ENCODE measurements at regions not wholly inside any gene's neighbourhood (a gene's known extent, or its start where the extent isn't known, plus 50 kb on each side); places are given as distances from the start of the nearest gene placed in this dataset.

DNA sequence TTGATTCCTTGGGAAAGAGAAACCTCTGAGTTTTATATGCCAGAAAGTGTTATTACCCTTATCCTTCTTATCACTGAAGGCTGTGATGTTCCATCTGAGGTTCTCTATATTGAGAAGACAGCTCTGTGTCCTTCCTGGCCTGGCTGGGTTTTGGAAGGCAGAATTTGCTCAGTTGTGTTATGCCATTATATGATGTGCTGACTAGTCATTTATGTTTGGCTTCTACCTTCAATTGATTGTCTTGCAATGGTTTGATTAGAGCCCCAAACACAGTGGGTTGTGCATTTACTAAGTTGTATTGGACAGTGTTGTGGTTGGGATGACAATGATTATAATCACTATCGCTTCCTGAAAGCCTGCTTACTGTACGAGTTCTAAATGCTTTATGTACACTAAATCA, 265.7 kb downstream of the SNAPC1 start:
- Histone ChIP-seq H3K36me3 (ENCODE audit: control insufficient read depth in 4 of 4, insufficient read depth in 3 of 4, low read depth in 1 of 4, low read length in 3 of 4) (no peaks in the 10 kb centered on the region), H3K27ac (ENCODE audit: low read depth in 1 of 2, low read length in 2 of 2) (no peak overlapping the region), H3K9ac (ENCODE audit: low read depth in 1 of 2, low read length in 2 of 2) (no peak overlapping the region), H3K4me3 (ENCODE audit: low read depth in 1 of 3, low read length in 3 of 3) (no peak overlapping the region), H3K9me3 (ENCODE audit: control insufficient read depth in 4 of 4, low read length in 3 of 4) (no peaks in the 10 kb centered on the region), H3K4me1 (ENCODE audit: control insufficient read depth in 4 of 4, insufficient read depth in 4 of 4, low read length in 3 of 4) (no peaks in the 10 kb centered on the region), H3K27me3 (ENCODE audit: control insufficient read depth in 4 of 4, insufficient read depth in 4 of 4, low read length in 3 of 4) (peaks cover 0 to 2% (median under 1%) of the 10 kb centered on the region in 4 donors)
- TF ChIP-seq GABPA (IDR thresholded peaks at IDR 0.05 in 1 of 2, conservative IDR thresholded peaks at IDR 0.05 in 1 of 2) (no peak), ATF3 (IDR thresholded peaks at IDR 0.05) (no peak), HNF4G (IDR thresholded peaks at IDR 0.05) (no peak), JUND (IDR thresholded peaks at IDR 0.05) (no peak), FOXA1 (IDR thresholded peaks at IDR 0.05) (no peak), EGR1 (IDR thresholded peaks at IDR 0.05; ENCODE audit: low read depth in 2 of 2) (no peak), TAF1 (conservative IDR thresholded peaks at IDR 0.05) (no peak), FOXA2 (IDR thresholded peaks at IDR 0.05) (no peak), NR2F2 (IDR thresholded peaks at IDR 0.05) (no peak), RAD21 (IDR thresholded peaks at IDR 0.05) (no peak), SP1 (IDR thresholded peaks at IDR 0.05) (no peak), RXRA (IDR thresholded peaks at IDR 0.05) (no peak), HNF4A (conservative IDR thresholded peaks at IDR 0.05) (no peak), YY1 (IDR thresholded peaks at IDR 0.05) (no peak), REST (IDR thresholded peaks at IDR 0.05) (no peak)
- TF ChIP-seq, protein P1, sequence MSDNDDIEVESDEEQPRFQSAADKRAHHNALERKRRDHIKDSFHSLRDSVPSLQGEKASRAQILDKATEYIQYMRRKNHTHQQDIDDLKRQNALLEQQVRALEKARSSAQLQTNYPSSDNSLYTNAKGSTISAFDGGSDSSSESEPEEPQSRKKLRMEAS (IDR thresholded peaks at IDR 0.05), result no peak
- TF ChIP-seq, protein P2, sequence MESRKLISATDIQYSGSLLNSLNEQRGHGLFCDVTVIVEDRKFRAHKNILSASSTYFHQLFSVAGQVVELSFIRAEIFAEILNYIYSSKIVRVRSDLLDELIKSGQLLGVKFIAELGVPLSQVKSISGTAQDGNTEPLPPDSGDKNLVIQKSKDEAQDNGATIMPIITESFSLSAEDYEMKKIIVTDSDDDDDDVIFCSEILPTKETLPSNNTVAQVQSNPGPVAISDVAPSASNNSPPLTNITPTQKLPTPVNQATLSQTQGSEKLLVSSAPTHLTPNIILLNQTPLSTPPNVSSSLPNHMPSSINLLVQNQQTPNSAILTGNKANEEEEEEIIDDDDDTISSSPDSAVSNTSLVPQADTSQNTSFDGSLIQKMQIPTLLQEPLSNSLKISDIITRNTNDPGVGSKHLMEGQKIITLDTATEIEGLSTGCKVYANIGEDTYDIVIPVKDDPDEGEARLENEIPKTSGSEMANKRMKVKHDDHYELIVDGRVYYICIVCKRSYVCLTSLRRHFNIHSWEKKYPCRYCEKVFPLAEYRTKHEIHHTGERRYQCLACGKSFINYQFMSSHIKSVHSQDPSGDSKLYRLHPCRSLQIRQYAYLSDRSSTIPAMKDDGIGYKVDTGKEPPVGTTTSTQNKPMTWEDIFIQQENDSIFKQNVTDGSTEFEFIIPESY (IDR thresholded peaks at IDR 0.05), result no peak
- TF ChIP-seq, protein P3, sequence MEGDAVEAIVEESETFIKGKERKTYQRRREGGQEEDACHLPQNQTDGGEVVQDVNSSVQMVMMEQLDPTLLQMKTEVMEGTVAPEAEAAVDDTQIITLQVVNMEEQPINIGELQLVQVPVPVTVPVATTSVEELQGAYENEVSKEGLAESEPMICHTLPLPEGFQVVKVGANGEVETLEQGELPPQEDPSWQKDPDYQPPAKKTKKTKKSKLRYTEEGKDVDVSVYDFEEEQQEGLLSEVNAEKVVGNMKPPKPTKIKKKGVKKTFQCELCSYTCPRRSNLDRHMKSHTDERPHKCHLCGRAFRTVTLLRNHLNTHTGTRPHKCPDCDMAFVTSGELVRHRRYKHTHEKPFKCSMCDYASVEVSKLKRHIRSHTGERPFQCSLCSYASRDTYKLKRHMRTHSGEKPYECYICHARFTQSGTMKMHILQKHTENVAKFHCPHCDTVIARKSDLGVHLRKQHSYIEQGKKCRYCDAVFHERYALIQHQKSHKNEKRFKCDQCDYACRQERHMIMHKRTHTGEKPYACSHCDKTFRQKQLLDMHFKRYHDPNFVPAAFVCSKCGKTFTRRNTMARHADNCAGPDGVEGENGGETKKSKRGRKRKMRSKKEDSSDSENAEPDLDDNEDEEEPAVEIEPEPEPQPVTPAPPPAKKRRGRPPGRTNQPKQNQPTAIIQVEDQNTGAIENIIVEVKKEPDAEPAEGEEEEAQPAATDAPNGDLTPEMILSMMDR (IDR thresholded peaks at IDR 0.05; ENCODE audit: low read depth, low read length, missing input control), result no peak
- no peak for DNase-seq (ENCODE audit: low spot score)
- 64% methylated on average over 2 of the region's 2 CpGs for WGBS
